NB4 (cell line): ENCODE measurements at regions not wholly inside any gene's neighbourhood (a gene's known extent, or its start where the extent isn't known, plus 50 kb on each side); places are given as distances from the start of the nearest gene placed in this dataset.

Experiments
- CTCF ChIP-seq: IDR thresholded peaks from one replicate; pipeline ENCODE4 v1.5.1; 2012; ENCODE audit warnings: low read depth, low read length
- POLR2A ChIP-seq: IDR thresholded peaks from 2 replicates; pipeline ENCODE4 v1.6.1; 2011; ENCODE audit warnings: mild to moderate bottlenecking; ENCODE audit not compliant: insufficient read length; ENCODE audit errors: extremely low read depth
- TF ChIP-seq, protein P1 (sequence below): IDR thresholded peaks from 2 replicates; pipeline ENCODE4 v1.6.1; 2011; ENCODE audit warnings: low read depth, low read length

DNA sequence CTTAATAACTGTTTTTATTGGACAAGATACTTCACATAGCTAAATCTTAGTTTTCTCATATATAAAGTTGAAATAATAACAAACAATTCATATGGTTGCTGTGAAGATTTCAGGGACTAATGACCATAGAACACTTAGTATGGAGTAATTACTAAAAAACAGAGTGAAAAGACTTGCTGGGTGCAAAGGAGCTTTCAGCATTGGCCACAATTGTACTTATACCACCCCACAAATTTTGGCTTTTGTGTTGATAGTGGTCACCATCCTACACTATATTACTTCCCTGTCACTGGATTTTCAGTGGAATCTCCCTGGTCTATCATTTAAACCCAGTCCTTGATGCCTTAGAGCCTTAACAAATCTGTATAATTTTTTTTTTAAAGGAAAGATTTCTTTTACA lies 398.6 kb upstream of the EPHA7 start:
- no peak for TF ChIP-seq POLR2A
- no peak for TF ChIP-seq CTCF
- TF ChIP-seq, protein P1, sequence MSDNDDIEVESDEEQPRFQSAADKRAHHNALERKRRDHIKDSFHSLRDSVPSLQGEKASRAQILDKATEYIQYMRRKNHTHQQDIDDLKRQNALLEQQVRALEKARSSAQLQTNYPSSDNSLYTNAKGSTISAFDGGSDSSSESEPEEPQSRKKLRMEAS, result no peak
